GM19328 (cell line): ENCODE measurements at regions not wholly inside any gene's neighbourhood (a gene's known extent, or its start where the extent isn't known, plus 50 kb on each side); places are given as distances from the start of the nearest gene placed in this dataset.
"Not testable (repeated sequence)": the region's sequence is repeated elsewhere in the genome, so short reads cannot be mapped to it uniquely, and the experiment has no call there.

Source experiments
- ATAC-seq: cut with Tn5 transposase; IDR thresholded peaks from one replicate; pipeline ENCODE4 v1.9.1; 2021; ENCODE audit warnings: mild to moderate bottlenecking, moderate library complexity; ENCODE audit not compliant: unreplicated experiment

DNA sequence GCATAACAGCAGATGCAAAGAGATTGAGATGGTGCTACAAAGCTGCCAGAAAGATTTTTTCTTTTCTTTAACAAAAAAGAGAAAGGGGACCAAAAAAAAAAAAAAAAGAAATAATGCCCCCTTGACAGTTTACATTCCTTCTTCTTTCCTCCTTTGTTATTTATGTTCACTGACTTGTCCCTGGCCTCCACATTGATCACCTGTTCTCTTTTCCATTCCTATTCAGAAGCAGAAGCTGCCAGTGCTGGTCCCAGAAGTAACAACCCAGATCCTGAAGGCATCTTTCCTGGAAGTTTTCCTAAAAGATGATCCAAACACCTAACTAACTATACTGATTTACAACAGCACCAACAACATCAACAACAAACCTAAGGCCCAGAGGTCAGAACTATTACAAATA lies 728.1 kb downstream of the KCNJ2 start:
- no peak for ATAC-seq

DNA sequence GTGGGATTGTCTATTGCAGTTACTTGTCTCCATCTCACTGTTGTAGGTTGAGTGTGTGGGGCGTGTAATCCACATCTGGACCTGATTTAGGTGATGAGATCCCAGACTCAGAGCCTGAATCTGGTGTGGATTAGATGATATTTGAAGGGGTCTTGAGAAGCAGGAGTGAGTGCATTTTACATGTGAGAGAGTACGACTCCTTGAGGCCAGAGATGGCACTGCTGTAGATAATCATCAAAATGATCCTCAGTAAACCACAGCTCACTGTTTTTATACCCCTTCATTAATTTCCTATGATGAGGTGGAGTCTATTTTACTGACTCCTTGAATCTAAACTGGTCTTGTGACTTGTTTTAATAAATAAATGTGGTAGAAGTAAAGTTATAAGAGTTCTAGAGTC lies 732.5 kb downstream of the KCNJ2 start:
- no peak for ATAC-seq

DNA sequence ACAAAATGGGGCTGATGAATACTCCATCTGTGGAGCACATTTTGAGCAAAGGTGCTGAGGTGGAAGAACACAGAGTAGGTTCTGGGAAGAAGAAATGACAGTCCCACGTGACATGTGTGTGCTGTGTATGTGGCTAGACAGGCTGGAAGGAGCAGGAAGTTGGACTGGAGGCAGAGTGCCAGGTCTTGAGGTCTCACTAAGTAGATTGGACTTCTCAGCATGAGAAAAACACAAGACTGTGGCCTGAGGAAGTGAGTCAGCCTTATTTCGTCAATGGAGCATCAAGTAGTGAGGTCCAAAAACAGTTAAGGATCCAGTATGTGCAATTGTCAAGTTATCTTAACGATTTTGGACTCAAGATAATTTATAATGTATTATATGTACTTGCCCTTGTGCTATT lies 736.5 kb downstream of the KCNJ2 start:
- ATAC-seq = no peak

DNA sequence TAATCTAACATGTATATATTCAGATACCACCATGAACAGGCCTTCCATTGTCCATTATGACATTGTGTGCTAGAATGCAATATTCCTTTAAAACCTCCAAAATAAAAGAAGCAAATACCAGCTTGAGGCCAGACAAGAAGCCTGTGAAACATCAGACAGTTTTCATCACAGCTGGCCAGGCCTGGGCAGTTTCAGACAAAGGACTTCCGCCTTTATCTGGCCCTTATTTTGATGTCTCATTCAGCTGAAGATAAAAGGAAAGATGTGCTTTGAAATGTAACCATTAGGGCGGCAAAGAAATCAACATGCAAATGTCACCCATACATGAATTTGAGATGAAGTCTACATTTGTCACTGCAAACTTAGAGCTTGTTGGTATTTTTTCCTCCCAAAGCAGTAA lies 737.5 kb downstream of the KCNJ2 start:
- ATAC-seq = no peak

DNA sequence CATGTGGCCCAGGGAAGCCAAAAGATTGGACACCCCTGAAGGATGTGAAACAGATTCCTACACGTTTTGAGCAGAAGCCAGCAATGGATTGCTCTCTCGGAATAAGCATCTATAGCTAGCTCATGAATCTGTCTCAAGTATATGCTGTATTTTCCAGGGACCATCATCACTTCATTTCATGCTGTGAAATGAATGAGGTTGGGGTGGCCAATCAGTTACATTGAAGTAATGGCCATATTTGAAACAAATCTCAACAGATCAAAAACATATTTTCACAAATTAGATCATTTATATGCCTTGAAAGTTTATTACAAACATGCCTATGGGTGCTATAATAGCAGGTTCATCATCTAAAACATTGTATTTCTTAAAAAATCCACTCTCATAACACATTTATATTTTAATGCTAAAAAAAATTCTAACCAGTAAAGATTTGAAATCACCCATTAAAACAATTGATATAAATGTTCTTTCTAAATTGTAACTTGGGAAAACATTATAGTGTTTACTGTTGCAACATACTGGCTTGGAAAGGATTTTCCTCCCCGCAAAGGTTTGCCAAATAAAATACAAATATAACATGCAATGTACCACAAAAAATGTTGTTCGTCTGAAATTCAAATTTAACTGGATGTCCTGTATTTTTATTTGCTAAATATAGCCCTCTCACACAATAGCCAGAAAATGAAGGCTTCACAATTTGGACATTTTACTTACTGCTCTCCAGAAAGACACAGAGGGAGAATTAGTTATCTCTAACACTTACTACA lies 743.6 kb downstream of the KCNJ2 start:
- ATAC-seq = no peak

DNA sequence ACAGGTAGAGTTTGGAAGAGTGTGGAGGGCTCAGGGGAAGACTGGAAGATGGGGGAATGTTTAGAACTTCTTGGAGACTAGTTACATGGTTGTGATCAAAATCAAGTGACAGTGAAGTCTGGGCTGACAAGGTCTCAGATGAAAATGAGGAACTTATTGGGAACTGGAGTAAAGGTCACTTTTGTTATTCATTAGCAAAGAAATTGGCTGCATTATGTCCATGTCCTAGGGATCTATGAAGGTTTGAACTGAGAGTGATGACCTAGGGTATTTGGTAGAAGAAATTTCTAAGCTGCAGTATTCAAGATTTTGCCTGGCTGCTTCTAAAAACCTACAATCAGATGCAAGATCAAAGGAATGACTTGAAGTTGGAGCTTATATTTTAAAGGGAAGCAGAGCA lies 747.1 kb downstream of the KCNJ2 start:
- ATAC-seq = no peak

DNA sequence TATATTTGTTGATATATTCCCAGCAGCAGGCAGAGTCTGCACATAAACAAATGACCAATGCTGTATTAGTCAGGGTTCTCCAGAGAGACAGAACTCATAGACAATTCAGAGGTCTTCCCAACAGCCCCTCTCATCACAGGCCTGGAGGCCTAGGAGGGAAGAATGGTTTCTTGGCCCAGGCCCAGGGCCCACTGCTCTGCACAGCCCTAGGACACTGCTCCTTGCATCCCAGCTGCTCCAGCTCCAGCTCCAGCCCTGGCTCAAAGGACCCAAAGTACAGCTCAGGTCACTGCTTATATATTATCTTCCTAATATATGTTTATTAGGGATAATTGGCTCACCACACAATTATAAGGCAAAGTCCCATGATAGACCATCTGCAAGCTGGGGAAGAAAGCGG lies 749.9 kb downstream of the KCNJ2 start:
- no peak for ATAC-seq

DNA sequence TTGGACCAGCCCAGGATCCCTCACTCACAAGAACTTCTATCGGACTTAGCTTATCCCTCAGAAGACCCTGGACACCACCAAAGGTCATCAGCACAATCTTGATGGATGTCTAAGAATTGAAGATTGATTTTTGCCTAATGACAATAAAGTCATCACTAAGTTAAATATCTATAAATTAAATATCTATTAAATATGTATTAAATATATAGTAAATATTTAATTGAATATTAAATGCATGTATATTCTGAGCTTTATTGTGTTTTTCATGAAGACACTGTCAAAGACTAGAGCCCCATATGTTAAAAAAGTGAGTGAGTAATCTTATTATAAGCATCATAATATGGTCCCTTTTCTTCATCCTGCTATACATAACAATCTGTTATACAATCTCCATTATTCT lies 751.1 kb downstream of the KCNJ2 start:
- no peak for ATAC-seq

DNA sequence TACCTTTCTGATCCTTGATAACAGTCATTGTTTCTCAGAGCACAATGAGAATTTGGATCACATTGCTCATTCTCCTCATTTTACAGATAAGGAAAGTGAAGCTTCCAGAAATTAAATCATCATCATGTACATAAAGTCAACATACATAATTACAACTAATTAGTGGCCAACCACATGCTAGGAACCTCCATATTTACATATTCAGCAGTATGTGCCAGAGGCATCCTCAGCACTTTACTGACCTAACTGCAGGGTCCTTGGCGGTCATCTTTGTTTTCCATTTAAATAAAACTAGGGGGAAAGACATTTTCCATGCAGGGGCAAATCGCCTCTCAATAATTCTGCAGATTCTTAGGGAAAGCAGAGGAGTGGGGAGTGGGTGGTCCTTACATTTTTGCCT lies 752.9 kb downstream of the KCNJ2 start:
- no peak for ATAC-seq

DNA sequence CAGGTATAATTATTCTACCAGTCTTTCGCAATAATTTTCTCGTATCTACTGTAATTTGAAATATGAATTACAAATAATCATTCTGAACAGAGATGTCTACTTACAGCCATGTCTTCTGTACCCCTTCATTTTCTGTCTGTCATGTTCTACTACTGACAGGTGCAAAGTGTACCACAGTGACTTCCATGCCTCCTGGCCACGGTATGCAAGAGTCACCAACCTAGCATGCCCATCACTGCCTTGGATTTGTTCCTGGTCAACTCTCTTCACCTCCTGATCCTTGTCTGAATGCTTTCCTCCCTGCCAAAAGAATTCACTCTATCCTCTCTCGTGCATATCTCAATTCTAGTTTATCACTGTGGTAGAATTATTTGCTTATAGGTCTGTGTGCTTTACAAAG lies 755.4 kb downstream of the KCNJ2 start:
- ATAC-seq = no peak

DNA sequence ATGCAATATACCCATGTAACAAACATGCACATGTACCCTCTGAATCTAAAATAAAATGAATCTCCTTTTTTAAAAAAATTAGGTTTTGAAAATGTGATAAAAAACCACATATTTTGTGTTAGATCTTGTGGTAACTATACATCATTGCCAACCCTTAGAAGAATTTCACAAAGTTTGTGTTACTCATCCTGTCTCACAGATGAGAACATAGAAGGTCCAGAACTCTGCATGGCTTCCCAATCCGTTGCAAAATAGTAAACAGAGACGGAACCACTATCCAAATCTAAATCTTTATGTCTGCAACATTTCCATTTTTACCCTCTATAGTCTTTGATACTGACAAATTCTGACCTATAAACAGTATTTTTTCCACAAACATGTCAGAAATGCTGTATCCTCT lies 759.9 kb downstream of the KCNJ2 start:
- no peak for ATAC-seq

DNA sequence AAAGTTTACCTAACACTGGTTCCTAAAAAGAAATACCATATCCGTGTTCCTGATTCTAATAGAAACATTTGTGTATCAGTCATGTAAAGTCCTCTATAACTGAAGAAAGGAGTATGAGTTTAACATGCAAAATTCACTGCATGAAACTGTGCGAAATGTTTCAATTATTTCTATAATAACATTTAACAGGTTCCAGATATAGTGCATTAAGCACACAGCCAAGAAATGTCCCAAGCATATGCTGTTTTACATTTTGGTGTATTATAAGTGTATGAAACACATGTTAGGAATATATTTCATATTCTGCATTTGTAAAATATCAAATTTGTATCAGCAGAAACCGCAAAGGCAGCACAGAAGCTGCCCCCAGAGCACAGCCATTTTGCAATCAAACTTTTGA lies 764.9 kb downstream of the KCNJ2 start:
- no peak for ATAC-seq

DNA sequence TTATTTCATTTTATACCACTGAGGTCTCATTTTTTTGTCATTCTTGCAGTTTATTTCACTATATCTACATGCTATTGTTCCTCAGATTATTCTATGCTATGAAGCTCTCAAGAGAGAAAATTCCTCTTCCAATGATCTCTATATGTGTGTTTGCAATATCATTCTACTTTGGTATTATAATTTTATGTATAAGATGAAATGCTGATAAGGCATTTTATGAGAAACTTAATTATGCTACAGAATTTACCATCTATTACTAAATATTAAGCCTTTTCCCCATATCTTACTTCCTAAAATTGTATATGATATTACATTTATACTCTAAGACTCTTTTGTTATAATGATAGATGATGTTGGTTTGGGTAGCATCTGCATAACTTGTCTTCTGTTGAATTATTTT lies 765.5 kb downstream of the KCNJ2 start:
- ATAC-seq = no peak

DNA sequence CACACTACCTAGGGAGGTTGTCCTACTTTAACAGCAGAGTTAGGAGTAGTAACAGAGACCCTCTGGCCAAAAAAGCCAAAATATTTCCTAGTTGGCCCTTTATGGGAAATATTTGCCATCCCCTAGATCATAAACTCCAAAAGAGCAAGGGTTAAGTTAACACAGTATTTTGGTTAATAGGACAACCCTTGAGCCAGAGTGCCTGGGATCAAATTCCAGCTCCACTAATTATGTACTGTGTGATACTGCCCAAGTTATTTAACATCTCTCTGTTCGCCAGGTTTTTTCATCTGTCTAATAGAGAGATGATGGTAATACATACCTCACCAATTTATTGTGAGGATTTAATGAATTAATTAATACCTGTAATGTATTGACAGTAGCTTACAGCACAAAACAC lies 767.4 kb downstream of the KCNJ2 start:
- ATAC-seq = no peak

DNA sequence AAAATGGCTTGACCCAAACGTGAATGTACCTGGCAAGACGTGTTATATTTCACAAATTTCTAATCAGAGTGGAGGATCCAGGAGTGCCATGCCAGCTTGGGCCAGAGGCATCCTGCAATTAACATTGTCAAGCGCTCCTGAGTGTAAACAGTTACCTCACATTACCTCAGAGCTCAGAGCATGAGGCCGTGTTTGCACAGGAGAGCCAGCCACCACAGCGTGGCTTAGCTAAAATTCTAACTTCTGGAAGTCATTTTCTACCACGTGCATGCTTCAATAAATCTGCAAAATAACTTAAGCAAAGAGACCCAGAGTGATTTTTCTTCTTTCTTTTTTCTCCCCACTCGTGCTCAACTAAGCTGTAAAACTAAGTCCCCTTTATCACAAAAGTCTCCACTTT lies 769.0 kb downstream of the KCNJ2 start:
- no peak for ATAC-seq

DNA sequence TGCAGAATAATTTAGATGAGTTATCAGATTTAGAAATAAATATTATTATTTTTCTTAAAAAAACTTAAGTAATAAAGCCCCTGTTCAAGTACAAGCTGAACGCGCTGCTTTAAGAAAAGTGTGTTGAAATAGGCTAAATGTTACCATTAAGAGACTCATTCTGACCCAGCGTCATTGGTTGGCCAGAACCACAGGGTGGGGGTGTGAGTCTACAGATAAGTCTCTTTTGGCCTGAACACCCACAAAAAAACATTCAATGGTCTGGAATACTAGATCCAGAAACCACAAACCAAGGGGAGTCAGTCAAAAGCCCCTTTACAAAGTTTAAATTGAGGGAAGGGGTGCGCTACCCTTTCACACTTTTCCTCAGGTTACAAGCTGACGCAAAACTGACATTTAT lies 776.1 kb downstream of the KCNJ2 start:
- no peak for ATAC-seq

DNA sequence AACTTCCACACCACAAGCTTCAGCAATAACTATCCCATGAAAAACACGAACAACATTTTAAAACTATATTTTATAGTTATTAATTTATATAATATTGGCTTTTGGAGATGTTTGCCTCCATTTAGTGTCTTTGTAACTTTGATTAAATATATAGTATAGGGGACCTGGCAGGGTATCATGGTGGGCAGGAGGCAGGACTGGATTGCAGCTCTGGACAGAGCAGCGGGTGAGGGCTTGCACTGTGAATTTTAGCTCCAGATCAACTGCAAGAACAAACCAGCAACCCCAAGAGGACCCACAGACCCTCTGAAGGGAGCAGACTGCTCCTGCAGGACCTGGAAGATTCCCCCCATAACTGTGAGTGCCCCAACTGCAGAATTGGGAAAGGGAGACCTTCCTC lies 777.9 kb downstream of the KCNJ2 start:
- no peak for ATAC-seq

DNA sequence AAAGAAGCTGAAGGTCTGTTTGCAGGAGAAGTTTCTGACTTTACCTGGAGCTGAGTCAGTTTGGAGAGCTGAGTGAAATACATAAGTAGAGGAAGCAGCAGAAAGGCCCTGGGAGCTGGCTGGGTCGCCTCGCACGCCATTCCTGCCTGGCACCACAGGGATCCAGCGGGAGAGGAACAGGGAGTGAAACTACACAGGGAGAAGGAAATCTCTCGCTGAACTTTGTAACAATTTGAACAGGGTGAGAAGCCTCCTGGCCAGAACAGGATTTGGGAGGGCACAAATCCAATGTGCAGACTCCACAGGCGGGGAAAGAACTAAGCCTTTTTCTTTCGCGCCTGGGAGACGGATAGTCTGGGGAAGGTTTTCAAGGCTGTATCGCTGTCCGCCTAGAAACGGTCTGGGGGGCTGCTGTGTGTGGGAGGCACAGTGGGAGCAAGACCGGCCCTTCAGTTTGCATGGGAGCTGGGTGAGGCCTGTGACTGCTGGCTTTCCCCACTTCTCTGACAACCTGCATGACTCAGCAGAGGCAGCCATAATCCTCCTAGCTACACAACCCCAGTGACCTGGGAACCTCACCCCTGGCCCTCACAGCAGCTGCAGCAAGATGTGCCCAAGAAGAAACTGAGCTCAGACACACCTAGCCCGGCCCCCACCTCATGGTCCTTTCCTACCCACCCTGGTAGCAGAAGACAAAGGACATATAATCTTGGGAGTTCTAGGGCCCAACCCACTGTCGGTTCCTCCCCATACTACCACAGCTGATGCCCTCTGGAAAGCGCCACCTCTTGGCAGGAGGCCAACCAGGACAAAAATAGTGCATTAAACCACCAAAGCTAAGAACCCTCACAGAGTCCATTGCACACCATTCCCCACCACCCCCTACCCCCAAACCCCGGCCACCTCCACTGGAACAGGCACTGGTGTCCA lies 778.6 kb downstream of the KCNJ2 start:
- no peak for ATAC-seq

DNA sequence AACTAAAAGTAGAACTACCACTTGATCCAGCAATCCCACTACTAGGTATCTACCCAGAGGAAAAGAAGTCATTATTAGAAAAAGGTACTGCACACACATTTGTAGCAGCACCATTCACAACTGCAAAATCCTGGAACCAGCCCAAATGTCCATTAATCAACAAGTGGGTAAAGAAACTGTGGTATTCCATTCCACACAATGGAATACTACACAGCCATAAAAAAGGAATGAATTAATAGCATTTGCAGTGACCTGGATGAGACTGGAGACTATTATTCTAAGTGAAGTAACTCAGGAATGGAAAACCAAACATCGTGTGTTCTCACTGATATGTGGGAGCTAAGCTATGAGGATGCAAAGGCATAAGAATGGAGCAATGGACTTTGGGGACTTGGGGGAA lies 783.8 kb downstream of the KCNJ2 start:
- ATAC-seq = not testable (repeated sequence)

DNA sequence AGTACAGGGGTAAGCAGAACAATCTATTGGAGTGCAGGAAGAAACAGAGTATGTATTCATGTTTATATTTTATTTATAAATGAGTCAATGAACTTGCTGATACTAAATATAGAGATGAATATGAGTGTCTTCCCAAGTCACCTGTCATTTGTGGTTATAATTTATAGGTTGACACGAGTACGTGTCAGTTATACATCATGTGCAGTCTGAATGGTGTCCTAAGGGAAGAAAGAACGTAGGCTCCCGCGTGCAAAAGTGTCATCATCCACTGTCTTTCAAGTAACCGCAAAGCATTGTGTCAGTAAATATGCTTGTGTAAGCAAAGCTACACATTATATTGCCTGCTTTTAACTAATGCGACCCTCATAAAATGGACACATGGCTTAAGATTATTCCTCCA lies 786.1 kb downstream of the KCNJ2 start:
- ATAC-seq = no peak

DNA sequence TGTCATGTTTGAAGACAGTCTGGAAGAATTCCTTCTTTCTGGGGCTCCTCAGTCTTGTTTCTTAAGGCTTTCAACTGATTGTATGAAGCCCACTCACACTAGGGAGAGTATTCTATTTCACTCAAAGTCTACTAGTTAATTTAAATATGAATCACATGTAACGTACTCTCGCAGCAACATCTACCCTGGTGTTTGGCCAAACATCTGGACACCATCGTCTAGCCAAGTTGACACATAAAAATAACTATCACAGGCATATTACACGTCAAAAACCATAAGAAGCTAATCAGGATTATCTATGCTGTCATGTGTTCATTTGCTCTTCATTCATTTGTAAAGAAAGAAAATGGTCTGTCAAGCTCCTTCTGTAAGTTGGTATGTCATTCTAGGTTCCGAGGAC lies 787.4 kb downstream of the KCNJ2 start:
- no peak for ATAC-seq

DNA sequence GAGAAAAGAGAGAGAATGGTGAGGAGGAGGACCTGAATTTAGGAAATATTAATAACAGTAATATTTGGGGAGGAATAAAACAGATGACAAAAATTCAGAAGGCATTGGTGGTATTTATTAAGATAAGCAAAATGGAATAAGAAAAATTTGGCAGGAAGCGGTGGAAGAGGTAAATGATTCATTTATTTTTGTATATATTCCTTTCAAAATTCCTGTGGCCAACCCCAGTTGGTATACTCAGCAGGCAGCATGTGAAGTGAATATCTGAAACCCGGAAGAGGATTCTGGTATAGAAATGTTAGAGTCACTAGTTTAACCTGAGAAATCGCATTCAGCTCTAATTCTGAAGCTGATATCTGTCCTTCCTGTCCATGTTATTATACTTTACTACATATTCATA lies 792.0 kb downstream of the KCNJ2 start:
- no peak for ATAC-seq
